Stimulated activated CD4-positive, alpha-beta T cell treated with anti-CD3 and anti-CD28 coated beads, Interleukin-4, amount 100 ng/mL, for 48 hours (primary cell): ENCODE measurements at regions not wholly inside any gene's neighbourhood (a gene's known extent, or its start where the extent isn't known, plus 50 kb on each side); places are given as distances from the start of the nearest gene placed in this dataset.
"Not testable (repeated sequence)": the region's sequence is repeated elsewhere in the genome, so short reads cannot be mapped to it uniquely, and the experiment has no call there.

Source experiments
- DNase-seq, 2 donors: peaks; one replicate each; pipeline ENCODE4 v3.0.0-alpha.2; 2020; ENCODE audit warnings: low read depth in 2 of 2

- no peak for DNase-seq
These were observed 401.1 kb upstream of the CHAC2 start for GRCh38 chr2:53366543-53366942.

GRCh38 chr2:53362934-53363333 lies 404.7 kb upstream of the CHAC2 start:
- DNase-seq: no peak

- DNase-seq: no peak
These were observed 411.2 kb upstream of the CHAC2 start for GRCh38 chr2:53356291-53356905.

- DNase-seq: no peak
These were observed 414.2 kb upstream of the CHAC2 start for GRCh38 chr2:53353135-53354114.

- DNase-seq: no peak
These were observed 420.3 kb upstream of the CHAC2 start for GRCh38 chr2:53347269-53347668.

GRCh38 chr2:53342248-53342647 lies 425.4 kb upstream of the CHAC2 start:
- no peak for DNase-seq

- no peak for DNase-seq
These were observed 433.0 kb upstream of the CHAC2 start for GRCh38 chr2:53334610-53335009.

GRCh38 chr2:53331667-53332066 lies 435.9 kb upstream of the CHAC2 start:
- DNase-seq: no peak

GRCh38 chr2:53317861-53318260 lies 449.7 kb upstream of the CHAC2 start:
- DNase-seq: no peak

GRCh38 chr2:53315149-53315548 lies 452.5 kb upstream of the CHAC2 start:
- DNase-seq: no peak

GRCh38 chr2:53314718-53315117 lies 452.9 kb upstream of the CHAC2 start:
- DNase-seq: no peak

GRCh38 chr2:53313644-53314043 lies 454.0 kb upstream of the CHAC2 start:
- DNase-seq: not testable (repeated sequence)

- DNase-seq: no peak
These were observed 454.9 kb upstream of the CHAC2 start for GRCh38 chr2:53312721-53313120.

GRCh38 chr2:53312181-53312580 lies 455.4 kb upstream of the CHAC2 start:
- no peak for DNase-seq

- no peak for DNase-seq
These were observed 464.5 kb upstream of the CHAC2 start for GRCh38 chr2:53303012-53303578.

- no peak for DNase-seq
These were observed 465.1 kb upstream of the CHAC2 start for GRCh38 chr2:53302455-53302854.

- DNase-seq: no peak
These were observed 478.1 kb upstream of the CHAC2 start for GRCh38 chr2:53289309-53290006.

GRCh38 chr2:53286345-53286744 lies 481.3 kb upstream of the CHAC2 start:
- no peak for DNase-seq

GRCh38 chr2:53275743-53276142 lies 491.9 kb upstream of the CHAC2 start:
- DNase-seq: no peak

- DNase-seq: no peak
These were observed 499.0 kb upstream of the CHAC2 start for GRCh38 chr2:53268626-53269025.

GRCh38 chr2:53268086-53268485 lies 499.5 kb upstream of the CHAC2 start:
- DNase-seq: no peak
